Stimulated activated CD4-positive, alpha-beta T cell treated with anti-CD3 and anti-CD28 coated beads, Interleukin-4, amount 100 ng/mL, for 48 hours (primary cell): ENCODE measurements at regions not wholly inside any gene's neighbourhood (a gene's known extent, or its start where the extent isn't known, plus 50 kb on each side); places are given as distances from the start of the nearest gene placed in this dataset.
"Not testable (repeated sequence)": the region's sequence is repeated elsewhere in the genome, so short reads cannot be mapped to it uniquely, and the experiment has no call there.

Source experiments
- DNase-seq, 2 donors: peaks; one replicate each; pipeline ENCODE4 v3.0.0-alpha.2; 2020; ENCODE audit warnings: low read depth in 2 of 2

DNA sequence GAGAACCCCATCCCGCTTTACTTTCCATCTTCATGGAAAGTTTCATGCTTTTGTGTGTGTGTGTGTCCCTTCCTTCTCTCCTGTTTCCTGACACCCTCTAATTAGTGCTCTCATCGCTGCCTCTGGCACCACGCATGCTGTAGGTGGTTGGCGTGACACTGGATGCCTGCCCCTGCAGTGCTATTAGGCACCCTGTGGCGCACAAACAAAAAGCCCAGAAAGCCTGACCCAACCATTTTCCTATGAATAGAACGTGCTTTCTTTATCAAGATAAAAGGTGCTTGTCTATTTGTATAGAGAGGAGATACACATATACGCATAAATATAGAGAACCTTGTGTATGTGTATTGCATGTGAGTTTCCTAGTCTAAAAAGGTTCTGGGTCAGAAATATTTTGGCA, 120.8 kb upstream of the CDCA7L start:
- no peak for DNase-seq

DNA sequence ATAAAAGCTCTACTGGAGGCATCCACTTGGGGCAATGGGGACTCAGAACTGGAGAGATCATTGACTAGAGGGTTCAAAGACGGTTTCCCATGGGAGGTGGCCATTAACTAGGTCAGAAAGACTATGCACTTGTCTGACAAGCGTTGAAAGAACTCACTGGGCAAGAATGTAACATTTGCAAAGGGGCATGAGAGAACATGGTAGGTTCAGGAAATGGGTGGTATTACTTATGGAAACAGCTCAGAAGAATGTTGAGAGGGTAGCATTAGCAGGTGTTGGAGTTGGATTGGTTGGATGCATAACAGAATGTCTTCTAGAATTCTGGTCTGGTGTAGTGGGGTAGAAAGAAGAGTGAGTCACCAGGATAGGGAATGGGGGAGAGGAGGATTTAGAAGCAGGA, 119.1 kb upstream of the CDCA7L start:
- DNase-seq, result no peak

DNA sequence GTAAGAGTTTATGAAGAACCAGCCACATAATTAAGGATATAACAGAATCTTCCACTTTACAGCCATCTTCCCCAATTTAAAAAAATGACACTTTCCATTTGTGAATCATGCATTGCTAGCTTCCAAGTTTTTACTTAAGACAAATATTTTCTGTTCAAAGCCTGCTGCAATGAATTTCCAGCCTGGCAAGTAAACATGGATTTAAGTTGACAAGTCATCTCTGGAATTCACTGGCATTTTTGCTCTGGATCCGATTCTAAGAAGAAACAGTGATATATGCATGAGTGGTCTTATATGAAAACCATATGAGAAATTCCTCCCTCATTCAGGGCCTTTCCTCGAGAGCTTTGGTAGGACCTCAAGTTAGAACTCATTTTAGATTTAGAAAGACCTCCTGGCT, 116.1 kb upstream of the CDCA7L start:
- no peak for DNase-seq

DNA sequence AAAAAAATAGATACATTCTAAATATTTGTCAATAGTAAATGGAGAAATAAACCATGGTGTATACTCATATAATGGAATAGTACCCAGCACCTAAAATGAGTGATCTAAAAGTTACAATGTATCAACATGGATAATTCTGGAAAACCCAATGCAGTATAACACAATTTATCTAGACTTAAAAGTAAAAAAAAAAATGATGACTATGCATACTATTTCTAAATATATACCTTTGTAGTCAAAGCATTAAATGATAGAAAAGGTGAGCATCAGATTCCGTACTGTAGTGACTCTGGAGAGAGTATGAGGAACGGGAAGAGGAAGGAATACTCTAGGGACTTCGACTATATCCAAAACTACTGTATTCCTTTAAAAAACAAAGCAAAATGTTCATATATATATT, 115.2 kb upstream of the CDCA7L start:
- DNase-seq, result no peak

DNA sequence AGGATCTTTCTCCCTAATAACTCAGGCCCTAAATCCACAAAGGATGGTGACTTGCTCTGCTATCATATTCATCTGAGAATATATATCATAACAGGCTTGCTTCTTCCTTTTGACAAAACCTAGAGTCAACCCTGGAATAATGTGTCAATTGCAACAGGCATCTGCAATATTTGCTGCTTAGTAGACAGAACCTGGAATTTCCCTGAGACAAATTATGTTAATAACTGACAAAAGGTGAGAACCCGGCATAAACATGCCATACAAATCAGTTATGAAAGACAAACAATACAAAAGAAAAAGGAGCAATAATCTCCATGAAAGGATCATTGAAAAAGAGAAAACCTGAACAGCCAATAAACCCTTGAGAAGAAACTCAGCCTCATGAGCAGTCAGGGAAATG, 114.5 kb upstream of the CDCA7L start:
- no peak for DNase-seq

DNA sequence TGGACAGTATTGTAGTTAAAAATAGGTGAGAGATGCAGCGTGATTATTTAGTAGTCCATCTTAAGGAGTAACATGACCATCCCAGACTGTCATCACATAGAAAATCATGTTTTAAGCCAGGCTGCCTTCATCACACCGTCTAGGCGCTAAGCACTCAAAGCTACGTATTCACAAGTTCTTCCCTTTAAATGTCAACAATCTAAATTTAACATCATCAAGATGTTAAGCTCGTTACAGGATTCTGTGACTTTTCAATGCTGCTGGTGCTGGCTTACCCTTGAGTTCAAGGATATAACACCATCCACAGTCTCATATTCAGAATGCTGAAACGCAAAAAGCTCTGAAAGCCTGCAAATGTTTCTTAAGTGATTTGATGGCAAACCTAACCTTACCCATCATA, 109.5 kb upstream of the CDCA7L start:
- no peak for DNase-seq

DNA sequence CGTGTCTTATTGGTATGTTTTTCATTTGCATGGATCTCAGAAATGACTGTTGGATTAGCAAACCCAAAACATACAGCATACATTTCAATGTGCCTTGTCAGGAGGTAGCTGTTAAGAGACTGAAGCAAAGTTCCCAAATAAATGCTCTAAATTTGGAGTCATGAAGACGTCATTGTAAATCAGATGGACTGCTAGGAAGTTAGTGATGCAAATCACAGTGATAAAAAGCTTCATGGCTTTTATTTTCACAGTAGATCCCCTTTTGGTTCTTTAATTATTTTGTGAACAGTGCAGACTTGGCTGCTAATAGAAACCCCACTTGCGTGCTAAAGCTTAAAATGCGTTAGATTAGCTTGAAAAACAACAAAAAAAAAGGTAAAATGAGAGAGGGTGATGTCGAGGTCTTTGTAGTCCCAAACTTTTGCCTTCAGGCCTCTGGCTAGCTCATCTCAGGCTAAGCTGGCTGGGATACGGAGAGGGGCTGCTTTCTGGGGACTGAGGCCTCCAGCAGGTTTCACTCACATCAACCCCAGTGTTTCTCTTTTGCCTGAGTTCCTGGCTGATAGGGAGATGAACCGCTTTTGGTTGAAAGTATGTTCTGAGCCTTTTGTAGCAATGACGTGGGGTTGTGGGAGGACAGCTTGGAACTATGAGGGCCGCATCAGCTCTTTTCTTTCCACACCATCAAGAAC, 107.1 kb upstream of the CDCA7L start:
- no peak for DNase-seq

DNA sequence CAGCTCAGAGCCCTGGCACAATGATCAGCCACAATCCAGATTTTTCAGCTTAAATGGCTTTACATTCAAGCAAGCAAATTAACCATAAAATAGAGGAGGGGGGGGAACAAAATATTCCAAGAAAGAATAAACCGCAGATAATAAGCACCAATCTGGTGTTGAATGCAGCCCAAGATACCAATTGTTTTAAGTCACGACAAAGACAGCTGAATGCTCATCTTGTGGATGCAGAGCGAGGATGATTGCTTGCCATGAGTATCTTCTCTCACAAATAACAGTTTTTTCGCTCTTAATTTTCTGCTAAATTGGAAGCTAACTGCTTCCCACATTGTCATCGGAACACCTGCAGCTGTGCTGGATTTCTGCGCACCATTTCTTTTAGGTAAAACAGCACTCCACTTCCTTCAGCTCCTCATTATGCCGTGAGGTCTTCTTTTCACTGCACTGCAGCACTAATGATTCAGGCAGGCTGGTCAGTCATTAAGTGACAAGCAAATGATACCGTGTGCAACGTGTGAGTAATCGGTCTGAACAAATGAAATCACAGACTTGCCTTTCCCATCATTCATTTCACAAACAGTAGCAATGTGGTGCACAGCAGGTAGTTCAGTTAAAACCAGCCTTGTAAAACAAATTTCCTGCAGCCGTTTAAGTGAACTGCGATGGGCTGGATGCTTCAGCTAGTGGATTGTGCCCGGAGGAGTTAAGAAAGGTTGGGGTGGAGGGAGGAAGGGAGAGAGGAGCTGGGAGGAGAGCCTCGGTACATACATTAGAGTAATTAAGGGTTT, 106.4 kb upstream of the CDCA7L start:
- no peak for DNase-seq

DNA sequence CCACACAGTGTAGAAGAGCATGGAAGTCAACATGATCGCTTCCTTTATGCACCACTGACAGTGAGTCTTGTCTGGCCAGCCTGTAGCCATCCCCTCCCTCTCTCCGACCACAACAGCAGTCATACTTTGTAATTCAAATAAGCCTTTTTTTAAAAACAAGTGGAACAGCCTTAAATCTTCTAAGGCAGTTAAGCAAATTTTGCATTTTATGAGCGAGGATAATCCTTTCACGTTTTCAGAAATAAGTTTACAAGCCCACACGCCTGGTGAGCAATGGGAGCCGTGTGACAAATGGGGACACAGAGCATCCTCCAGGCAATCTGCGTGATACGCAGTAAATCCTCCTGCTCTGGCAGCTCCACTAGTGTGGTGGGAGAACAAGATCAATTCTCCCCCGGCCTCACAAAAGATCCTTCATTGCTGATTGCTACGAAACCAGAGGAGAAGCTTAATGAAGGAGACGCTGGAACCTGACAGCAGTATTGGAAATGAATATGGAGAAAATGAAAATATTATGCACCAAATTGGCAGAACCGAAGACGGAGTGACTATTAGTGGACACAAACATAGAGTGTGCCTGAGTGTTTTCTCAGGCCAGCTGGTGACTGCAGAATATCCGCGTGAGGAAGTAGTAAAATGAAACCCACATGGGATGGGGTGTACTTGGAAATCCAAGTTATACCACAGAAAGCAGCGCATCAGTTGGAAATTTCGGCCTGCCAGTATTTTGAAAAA, 104.2 kb upstream of the CDCA7L start:
- DNase-seq, result no peak

DNA sequence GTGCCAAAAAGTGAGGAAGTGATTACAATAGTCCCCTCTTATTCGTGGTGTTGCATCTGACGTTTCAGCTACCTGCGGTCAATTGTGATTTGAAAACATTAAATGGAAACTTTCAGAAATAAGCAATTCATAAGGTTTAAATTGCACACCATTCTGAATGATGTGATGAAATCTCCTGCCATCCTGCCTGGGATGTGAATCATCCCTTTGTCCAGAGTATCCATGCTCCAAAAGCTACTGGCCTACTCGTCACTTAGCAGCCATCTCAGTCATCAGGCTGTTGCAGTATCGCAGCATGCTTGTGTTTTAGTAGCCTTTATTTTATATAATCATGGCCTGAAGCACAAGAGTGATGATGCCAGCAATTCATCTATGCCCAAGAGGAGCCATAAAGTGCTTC, 97.7 kb upstream of the CDCA7L start:
- DNase-seq, result no peak

DNA sequence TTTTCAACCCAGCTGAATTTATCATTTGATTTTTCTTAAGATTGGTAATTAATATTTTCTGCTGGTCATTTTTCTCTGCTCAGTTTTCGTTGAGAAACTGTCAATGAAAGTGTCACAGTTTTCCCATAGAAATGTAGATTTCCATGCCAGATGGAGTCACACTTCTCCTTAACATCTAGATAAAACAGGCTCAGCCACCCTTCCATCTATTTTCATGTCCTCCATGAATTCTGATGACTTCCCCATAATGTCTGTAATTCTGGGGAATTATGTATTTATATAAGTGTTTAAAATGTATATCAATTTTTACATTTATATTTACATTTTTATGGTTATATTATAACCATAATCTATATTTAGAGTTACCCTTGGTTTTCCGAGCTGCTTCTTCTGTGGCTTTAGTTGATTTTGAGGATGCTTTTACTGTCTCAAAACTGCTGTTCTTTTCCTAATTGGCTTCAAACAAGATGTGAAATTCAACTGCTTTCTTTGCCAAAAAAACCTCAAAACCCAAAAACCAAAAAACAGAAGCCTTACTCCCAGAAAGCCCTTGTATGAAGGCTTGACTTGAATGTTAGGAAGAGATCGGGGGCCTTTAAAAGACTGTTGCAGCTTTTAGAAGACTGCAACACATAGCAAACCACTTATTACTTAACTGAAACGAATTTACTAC, 95.4 kb upstream of the CDCA7L start:
- DNase-seq, result no peak

DNA sequence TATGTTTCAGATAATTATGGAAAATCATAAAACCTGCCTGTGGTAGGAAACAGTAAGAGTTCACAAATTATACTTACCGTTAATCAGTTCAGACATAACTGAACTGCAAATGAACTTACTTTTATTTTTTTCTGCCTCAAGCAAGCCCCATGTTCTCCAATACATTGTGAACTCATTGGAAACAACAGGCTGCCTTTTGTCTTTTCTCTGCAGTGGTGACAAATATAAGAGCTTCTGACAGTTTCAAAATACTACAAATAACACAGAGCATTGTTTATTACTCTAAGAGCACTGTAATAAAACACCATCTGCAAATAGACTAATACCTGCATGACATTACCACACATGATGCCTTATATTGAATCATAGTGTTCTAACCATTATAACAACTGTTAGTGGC, 94.0 kb upstream of the CDCA7L start:
- DNase-seq, result no peak

DNA sequence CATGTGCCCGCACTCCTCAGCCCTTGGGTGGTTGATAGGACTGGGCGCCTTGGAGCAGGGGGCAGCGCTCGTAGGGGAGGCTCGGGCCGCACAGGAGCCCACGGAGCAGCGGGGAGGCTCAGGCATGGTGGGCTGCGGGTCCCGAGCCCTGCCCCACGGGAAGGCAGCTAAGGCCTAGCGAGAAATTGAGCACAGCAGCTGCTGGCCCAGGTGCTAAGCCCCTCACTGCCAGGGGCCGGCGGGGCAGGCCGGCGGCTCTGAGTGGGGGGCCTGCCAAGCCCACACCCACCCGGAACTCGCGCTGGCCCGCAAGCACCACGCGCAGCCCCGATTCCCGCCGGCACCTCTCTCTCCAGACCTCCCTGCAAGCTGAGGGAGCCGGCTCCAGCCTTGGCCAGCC, 86.7 kb upstream of the CDCA7L start:
- not testable (repeated sequence) for DNase-seq

DNA sequence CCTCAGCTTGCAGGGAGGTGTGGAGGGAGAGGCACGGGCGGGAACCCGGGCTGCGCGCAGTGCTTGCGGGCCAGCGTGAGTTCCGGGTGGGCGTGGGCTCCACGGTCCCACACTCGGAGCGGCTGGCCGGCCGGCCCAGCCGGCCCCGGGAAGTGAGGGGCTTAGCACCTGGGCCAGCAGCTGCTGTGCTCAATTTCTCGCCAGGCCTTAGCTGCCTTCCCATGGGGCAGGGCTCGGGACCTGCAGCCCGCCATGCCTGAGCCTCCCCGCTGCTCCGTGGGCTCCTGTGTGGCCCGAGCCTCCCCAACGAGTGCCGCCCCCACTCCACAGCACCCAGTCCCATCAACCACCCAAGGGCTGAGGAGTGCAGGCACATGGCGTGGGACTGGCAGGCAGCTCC, 83.0 kb upstream of the CDCA7L start:
- DNase-seq, result not testable (repeated sequence)

DNA sequence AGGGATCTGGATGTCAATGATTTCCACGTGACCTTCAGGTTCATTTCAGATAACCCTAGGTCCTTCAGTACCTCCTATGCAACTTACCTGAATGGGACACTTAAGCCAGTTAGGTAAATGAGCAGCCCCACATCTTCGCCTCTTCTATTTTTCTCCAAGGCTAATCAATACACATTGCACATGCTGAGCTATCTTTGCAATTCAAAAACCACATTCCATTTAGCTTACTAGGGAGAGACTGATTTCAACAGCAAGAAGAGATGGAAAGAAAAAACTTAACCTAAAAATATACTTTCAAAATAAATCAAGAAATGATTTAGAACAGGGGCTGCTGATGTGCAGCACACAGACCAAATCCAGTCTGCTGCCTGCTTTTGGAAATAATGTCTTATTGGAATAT, 81.8 kb upstream of the CDCA7L start:
- DNase-seq, result no peak

DNA sequence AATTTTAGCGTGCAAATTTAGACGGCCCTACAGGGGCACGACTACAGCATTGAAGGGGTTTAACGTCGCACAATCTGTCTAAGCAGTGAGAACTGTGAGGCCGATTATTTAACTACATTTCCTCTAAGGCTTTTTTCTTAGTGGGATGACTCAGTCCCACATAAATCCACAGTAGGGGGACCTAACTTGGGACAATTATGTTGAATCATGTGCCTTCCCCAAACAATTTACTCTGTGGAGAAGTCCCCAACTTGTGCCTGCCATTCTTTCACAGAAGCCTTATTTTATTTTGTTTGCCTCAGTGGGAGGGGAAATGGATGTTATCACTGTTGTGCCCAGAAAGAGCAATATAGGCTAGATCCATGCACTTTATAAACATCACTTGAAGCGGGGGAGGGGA, 80.3 kb upstream of the CDCA7L start:
- no peak for DNase-seq

DNA sequence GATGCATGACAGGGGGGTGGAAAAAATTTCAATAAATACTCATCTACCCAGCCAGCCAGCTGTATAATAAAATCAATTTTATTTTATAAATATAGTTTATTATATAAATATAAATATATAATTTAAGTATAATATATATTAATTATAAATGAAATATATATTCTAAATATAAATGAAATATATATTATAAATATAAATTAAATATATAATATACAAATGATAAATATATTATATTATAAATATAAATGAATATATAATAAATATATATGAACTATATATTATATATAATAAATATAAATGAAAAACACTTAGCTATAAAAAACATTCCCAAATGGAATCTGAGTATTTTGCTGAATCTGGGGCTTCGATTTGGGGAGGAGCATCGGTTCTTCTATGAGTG, 79.4 kb upstream of the CDCA7L start:
- no peak for DNase-seq

DNA sequence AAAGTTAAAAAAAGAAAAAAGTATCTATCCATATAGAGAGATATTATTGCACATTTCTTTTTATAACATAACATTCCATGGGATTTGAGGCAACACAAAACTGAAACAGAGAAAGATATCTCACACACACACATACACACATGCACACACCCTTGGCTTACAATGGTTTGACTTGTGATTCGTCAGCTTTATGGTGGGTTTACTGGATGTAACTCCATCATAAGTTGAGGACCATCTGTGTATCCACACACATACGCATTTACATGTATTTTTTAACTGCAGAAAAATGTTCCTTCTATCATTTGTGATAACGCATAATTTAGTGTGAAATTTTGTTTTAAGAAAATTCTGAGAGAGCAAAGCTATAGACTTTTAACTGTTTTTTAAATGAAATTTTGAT, 74.2 kb upstream of the CDCA7L start:
- no peak for DNase-seq

DNA sequence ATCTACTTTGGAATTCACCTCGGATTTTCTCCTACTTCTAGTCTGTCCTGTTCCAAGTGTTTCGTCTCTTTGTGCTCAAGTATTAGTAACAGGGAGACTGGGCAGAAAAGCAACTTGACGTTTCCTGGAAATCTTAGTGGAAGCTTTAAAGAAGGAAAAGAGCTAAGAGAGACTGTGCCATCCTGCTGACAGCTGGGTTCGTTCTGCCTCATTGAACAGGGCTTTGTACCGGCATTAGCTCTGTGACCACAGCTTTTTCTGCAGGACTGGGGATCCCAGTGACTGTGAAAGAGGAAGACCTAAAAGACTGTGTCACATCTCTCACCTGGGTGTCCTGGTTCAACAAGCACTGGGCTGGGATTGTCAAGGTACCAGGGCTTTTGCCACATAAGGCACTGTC, 70.8 kb upstream of the CDCA7L start:
- DNase-seq, result no peak

DNA sequence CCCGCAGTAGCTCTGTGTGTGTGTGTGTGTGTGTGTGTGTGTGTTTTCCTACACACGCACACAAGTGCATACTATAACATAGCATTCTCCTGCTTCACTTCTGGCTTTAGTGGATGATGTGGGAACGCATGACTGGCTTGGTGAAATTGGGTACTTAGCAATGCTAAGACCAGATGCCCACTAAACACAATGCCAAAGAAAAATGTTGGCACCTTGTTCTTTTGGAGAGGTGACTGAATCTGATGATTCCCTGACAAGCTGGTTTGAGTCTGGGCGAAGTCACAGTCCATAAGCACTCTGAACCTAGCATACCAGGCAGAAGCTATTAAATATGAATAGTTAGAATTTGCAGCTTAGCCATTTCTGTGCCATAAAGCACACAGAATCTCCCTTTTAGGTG, 68.0 kb upstream of the CDCA7L start:
- DNase-seq, result no peak

DNA sequence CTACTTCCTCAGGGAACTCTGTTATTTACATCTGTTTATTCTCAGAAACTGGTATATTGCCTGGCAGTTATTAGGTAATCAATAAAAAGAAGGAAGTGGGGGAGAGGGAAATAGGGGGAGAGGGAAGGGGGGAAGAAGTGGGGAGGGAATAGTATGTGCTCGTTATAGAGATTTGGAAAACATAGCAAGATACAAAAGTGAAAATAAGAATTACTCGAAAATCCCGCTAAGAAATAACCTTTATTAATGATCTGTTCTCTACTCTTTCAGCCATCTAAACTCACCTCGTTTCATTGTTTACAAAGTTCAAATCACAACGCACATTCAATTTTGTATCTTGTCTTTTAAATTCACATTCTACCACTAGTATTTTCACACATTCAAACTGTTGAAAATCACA, 63.0 kb upstream of the CDCA7L start:
- DNase-seq, result no peak

DNA sequence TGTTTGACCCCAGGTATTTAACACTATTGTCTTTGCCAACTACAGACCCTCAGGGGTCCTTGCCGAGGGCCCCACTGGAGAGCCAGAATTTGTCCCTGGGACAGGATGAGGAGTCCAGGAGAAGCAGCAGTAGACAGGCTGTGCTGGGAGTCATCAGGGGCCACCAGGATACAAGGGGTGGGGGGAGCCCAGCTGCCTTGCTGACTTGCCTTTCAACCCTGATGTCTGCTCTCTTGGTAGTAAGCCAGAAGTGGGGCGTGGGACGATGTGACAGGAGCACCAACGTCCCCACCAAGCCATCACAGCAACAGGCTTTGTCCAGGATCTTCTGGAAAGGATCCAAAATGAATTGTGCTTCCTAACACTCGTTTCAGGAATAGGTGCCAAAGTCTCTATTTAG, 62.4 kb upstream of the CDCA7L start:
- no peak for DNase-seq
